Activated gamma-delta T cell (primary cell): ENCODE measurements at regions not wholly inside any gene's neighbourhood (a gene's known extent, or its start where the extent isn't known, plus 50 kb on each side); places are given as distances from the start of the nearest gene placed in this dataset.
"Not testable (repeated sequence)": the region's sequence is repeated elsewhere in the genome, so short reads cannot be mapped to it uniquely, and the experiment has no call there.

Experiments used
- DNase-seq: peaks from one replicate; lab custom pipeline; 2025; lab: John Stamatoyannopoulos, UW

DNA sequence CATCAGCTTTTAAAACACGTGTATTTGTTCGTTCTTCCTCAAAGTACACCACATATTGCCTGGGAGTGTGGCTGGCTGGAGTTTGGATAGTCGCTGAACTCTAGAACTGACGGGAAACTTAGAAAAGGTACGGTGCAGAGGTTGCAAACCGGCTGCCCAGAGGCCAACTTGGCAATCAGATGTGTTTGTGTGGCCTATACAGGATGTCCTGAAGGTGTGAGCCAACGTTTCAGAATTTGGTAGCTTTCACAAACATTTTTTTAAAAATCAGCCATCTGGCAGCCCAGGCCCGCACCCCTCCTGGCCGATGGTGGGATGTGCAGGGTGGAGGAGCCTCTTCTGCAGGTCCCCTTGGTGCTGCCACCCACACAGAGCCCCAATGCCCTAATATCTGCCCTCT lies 73.6 kb upstream of the SLC25A33 start:
- DNase-seq, result no peak

DNA sequence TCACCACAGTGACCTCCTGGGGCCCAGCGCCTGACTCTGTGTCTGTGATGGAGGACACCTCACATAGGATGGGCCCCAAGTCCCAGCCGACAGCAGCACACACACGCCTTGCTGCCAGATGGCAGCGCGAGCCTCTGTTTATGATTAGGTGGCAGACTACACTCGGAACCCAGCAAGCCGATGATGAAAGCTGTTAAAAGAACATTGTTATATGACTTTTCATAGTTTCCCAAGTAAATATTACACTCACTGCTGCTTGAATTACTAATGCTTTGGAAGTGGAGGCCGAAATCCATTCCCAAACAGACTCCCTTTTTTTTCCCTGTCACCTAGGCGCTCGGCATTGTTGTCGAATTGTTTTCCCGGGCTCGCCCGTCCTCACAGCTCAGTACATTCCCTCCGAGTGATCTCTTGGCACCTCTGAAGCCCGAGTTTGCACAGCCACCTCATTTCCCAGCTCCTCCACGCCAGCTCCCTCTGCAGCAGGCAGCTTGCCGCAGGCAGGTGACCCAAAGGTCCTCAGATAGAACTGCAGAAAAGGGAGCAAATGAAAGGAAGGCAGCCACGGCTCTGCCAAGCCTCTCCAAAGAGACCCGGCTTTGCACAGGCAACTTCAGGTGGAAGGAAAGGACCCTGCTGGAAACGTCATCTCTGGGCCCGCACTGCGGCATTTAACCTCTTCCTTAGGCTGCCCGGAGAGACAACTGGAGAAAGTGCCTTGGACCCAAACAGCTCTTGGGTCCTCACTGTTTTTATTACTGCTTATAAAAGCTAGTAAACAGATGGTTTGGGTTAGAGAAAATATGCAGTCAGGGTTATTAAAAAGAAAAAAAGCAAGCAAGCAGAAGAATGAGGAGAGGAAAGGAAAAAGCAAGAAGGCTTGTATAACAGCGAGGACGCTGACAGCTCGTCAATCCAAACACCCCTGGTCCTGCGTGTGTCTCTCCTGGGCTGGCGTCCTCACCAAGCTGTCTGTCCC lies 72.2 kb upstream of the SLC25A33 start:
- DNase-seq, result no peak

DNA sequence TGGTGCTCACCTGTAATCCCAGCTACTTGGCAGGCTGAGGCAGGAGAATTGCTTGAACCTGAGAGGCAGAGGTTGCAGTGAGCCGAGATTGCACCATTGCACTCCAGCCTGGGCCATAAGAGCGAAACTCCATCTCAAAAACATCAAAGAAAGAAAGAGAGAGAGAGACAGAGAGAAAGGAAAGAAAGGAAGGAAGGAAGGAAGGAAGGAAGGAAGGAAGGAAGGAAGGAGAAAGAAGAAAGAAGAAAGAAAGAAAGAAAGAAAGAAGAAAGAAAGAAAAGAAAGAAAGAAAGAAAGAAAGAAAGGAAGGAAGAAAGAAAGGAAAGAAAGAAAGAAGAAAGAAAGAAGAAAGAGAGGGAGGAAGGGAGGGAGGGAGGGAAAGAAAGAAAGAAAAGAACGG lies 69.4 kb upstream of the SLC25A33 start:
- not testable (repeated sequence) for DNase-seq

DNA sequence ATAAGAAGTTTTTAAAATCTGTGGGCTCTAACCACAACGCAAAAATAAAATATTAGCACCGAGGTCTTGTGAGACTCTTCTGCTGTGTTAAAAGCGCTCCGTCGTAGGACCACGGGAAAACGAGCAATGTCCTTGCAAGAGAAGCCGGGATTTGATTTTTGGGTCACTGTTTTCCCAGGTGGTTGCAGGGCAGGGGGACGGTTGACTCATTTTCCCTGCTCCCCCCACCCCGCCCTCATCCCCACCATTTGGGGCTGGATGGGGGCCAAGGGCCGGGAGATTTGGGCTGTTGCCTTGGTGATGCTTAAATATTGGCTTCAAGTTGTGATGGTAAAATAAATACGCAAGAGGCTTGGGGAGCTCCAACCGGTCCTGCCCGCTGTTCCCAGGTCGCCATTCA lies 67.6 kb upstream of the SLC25A33 start:
- DNase-seq, result no peak

DNA sequence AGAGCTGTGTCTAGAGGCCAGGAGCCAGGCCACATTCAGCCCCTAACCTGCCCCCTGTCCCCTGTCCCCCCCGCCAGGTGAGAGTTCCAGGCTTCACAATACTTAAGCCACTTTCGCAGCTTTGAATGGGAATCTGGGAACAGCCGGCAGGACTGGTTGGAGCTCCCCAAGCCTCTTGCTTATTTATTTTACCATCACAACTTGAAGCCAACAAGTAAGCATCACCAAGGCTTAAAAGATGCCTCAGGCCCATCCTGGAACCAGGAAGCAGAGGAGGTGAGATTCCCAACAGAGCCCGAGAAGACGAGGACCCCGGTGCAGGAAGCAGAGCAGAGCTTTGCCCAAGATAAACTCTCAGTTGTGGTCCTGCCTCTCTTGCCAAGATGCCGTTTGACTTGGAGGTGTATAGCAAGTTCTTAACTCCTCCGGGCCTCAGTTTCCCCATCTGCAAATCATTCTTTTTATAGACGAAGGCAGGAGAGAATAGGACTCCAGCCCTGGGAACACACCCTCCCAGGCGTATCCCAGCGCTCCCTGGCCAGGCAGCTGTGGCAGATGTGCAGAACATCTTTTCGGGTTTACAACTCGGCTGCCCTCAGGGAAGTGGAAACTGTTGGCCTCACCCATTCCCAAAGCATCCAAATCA lies 66.8 kb upstream of the SLC25A33 start:
- DNase-seq, result no peak

DNA sequence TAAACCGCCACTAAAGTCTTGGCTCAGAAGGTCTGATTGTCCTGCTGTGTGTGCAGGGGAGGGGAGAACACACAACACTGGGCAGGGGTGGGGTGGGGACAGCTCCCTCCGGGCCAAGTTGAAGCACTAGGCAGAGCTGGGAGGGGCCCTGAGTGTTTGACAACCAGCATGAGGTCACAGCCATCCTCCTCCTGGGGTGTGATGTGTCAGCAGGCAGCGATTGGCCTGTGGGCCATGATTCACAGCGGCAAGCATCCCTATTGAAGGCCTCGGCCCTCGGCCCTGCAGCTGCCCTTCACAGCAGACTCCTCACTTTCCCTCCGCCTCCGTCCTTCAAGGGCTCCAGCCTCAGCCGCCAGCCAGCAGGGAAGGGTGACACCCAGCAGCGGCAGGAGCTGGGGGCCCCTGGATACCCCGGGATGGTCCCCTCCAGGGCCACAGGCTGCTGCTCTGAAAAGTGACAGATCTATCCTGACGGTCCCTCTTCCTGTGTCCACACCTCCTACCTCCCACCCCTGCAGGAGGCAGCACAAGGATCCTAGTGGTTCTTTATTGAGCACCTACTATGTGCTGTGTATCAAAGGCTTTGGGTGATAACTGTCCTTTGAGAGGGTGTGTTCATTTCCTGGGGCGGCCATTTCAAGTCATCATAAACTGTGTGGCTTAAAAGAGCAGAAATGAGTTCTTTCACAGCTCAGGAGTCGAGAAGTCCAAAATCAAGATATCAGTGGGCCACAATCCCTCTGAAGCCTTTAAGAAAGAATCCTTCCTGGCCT lies 66.0 kb upstream of the SLC25A33 start:
- no peak for DNase-seq

DNA sequence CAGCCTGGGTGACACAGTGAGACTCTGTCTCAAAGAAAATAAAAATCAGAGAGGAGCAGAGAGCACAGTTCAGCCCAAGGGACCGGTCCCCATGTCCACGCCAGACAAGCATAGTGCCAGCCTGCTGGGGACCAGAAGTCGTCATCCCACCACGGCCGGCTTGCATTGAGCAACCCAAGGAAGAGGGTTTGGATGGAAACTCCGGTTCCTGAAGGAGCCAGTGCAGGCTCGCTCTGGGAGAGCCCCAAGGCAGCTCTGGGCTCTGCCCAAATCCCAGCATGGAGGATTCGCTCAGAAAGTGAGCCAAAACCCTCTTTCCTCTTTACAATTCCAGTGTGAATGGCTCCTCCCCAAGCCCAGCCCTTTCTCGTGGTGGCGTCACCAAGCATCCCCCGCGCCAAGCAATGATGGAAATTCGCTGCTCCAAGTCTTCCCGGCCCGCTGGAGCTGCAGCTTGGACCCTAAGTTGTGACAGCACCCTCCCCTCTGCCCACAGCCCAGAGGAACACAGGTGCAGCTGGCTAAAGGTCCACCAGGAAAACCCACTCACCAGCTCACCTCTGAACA lies 64.1 kb upstream of the SLC25A33 start:
- DNase-seq, result no peak

- DNase-seq, result no peak
These were observed 62.3 kb upstream of the SLC25A33 start for GRCh38 chr1:9476790-9477463.

GRCh38 chr1:9477535-9477934 lies 61.7 kb upstream of the SLC25A33 start:
- DNase-seq, result no peak

DNA sequence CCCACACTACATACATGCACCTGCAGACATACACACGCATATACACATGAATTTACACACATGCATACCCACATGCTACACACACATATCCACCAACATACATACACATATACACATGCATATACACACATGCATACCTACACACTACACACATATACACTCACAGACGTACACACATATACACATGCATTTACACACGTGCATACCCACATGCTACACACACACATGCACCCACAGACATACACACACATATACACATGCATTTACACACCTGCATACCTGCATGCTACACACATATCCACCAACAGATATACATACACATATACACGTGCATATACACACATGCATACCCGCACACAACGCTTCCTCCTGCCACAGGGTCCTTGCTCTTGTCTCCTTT lies 61.2 kb upstream of the SLC25A33 start:
- DNase-seq, result no peak

- no peak for DNase-seq
These were observed 58.2 kb upstream of the SLC25A33 start for GRCh38 chr1:9481048-9481447.

DNA sequence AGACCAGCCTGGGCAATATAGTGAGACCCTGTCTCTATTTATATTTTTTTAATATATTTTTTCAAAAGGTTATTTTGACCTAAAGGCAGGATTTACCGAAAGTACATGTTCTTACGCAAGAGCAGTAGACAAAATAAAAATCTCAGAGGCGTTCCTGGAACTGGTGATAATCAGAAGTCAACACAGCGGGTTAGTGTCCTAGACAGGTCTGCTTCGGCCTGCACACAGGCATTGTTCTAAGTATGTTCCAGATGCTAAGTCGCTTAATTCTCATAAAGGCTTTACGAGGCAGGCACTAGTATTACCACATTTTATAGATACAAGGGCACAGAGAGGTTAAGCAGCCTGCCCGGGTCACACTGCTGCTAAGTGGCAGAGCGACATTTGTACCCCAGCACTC lies 56.9 kb upstream of the SLC25A33 start:
- no peak for DNase-seq

DNA sequence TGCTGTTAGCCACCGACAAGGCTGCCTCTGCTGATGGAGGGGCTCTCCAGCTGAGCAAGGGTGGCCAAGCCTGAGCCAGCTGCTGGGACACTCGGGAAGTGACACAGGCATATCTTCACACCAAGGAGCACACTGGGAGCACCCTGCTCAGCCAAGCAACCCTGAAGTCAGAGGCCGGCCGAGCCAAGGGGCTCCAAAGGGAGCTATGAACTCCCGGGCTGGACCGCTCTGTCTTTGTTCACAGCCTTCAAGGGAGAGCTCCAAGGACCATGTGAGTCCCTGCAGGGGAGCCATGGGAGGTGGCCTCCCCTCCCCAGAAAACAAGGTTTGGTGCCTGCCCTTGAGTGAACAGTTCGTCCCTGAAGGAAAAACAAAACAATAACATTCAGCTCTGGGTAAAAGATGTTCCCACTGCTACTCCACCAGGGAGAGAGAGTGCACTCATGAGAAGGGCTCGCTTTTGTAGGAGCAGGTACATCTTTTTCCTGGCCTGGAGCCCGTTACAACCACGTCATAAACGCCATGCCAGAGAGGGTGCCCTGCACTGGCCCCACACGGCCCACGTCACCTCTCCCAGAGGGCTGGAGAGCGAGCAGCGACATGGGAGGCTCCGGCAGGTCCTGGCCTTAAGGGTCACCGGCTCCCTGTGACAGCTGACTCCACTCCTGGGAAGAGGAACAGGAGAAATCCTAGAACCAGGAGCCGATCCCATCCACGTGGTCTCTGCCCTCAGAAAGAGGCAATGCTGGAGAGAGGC lies 56.3 kb upstream of the SLC25A33 start:
- DNase-seq, result no peak

DNA sequence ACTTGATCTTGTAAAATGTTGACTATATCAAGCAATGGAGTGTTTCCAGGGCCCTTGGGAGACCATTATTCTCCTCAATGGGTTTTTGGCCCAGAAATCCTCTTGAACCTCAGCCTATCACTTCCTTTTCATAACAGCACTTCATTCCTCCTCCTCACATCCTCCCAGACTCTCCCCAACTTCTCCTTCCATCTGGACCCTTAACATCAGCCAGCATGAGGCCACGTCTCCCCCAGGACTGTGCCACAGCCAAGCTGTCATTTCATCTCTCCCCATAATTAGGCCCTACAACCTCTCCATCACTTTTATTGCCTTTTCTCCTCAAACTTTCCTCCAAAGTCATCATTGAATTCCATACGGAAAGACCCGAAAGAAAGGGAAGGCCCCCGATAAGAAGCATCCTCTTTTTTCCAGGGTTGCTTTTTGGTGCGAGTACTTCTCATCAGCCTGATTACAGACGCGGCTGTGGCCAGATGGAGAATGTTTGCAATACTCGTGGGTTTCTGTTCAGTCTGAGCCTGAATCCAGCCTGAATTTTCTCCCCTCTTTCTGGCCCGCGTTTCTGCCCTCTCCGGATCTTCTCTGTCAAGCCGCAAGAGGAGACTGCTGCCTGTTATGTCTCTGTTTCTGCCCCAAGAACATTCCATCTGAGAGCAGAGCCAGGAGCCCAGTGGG lies 52.7 kb upstream of the SLC25A33 start:
- DNase-seq, result no peak
